ENCODE measurements at regions not wholly inside any gene's neighbourhood (a gene's known extent, or its start where the extent isn't known, plus 50 kb on each side); places are given as distances from the start of the nearest gene placed in this dataset.

DNA sequence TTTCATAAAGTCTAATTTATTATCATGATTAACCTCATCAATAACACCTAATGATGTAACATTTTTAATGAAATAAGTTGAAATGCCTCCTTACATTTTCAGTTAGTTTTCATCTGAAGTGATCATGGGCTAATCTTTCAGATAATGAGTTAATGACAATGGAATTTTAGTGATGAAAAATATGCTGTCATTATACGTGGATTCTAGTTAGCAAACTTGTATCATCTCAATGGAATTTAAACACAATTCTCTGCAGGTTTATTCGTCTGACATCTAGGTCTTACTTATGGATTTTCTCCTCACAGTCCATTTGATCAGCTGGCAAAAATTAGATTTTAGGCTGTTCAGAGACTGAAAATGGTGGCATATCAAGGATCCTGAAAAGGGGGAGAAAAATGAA is 885.0 kb downstream of the SLC4A3 start:
- no peak overlapping the region for H3K27ac ChIP-seq (ENCODE audit: low read depth, low read length, poor library complexity, severe bottlenecking)

DNA sequence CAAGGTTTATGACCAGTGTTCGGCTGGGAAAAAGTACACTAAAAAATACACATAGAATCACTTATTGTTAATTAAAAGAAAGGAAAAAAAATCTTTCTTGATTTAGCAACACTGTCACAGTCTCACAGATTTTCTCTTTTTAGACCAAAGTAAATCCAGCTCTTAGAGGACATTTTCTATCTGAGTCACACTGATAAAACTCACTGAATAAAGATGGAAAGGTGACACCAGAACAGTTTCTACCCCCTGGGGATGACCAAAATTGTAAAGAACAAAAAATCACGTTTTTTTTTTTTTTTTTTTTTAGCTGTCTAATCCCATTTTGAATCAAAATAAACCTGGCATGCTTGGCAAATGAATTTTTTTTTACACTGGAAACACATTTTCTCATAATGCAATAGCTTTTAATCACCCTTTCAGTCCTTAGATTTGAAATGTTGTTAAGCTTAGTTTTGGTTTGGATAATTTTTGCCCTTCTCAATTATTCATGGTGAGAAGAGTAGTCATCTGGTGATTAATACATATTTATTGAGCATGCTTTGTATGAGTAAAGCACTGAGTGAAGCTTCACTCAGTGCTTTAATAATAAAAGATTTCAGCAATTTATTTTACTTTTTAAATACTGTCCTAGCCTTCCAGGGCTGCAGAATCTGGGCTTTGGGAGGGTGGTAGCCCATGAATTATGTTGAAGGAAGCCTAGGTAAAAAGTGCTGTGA is 886.3 kb downstream of the SLC4A3 start:
- Histone ChIP-seq H3K36me3 (ENCODE audit: insufficient read depth, low read length) (no peaks in the 10 kb centered on the region), H3K9me3 (ENCODE audit: low read length) (no peaks in the 10 kb centered on the region), H3K4me2 (ENCODE audit: low read length) (no peak overlapping the region), H3K4me1 (ENCODE audit: insufficient read depth, low read length, severe bottlenecking) (no peaks in the 10 kb centered on the region), H4K20me1 (ENCODE audit: insufficient read depth, low read length) (no peaks in the 10 kb centered on the region), H3K4me3 (ENCODE audit: low read depth, low read length, poor library complexity, severe bottlenecking) (no peak overlapping the region), H3F3A (ENCODE audit: insufficient read depth, low read length) (no peaks in the 10 kb centered on the region), H3K27me3 (ENCODE audit: insufficient read depth, low read length) (no peaks in the 10 kb centered on the region), H3K9ac (ENCODE audit: low read length) (no peak overlapping the region), H3K9me2 (ENCODE audit: low read depth, low read length) (no peaks in the 10 kb centered on the region), H3K79me2 (ENCODE audit: insufficient read depth, low read length) (no peaks in the 10 kb centered on the region), H2AFZ (ENCODE audit: low read length) (no peak overlapping the region), H3K27ac (ENCODE audit: low read depth, low read length, poor library complexity, severe bottlenecking) (no peak overlapping the region)
- TF ChIP-seq, protein P1, sequence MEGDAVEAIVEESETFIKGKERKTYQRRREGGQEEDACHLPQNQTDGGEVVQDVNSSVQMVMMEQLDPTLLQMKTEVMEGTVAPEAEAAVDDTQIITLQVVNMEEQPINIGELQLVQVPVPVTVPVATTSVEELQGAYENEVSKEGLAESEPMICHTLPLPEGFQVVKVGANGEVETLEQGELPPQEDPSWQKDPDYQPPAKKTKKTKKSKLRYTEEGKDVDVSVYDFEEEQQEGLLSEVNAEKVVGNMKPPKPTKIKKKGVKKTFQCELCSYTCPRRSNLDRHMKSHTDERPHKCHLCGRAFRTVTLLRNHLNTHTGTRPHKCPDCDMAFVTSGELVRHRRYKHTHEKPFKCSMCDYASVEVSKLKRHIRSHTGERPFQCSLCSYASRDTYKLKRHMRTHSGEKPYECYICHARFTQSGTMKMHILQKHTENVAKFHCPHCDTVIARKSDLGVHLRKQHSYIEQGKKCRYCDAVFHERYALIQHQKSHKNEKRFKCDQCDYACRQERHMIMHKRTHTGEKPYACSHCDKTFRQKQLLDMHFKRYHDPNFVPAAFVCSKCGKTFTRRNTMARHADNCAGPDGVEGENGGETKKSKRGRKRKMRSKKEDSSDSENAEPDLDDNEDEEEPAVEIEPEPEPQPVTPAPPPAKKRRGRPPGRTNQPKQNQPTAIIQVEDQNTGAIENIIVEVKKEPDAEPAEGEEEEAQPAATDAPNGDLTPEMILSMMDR (IDR thresholded peaks at IDR 0.05; ENCODE audit: low read length), result no peak
- TF ChIP-seq EZH2 (IDR thresholded peaks at IDR 0.05; ENCODE audit: borderline replicate concordance, low read length), result no peak

More for the DNA sequence above, 885.0 kb downstream of the SLC4A3 start:
- Histone ChIP-seq H2AFZ (ENCODE audit: low read length) (no peak overlapping the region), H3K9me2 (ENCODE audit: low read depth, low read length) (no peaks in the 10 kb centered on the region), H3K9ac (ENCODE audit: low read length) (no peak overlapping the region), H3K27me3 (ENCODE audit: insufficient read depth, low read length) (no peaks in the 10 kb centered on the region), H3K4me3 (ENCODE audit: low read depth, low read length, poor library complexity, severe bottlenecking) (no peak overlapping the region), H3F3A (ENCODE audit: insufficient read depth, low read length) (no peaks in the 10 kb centered on the region), H3K4me1 (ENCODE audit: insufficient read depth, low read length, severe bottlenecking) (no peaks in the 10 kb centered on the region), H3K79me2 (ENCODE audit: insufficient read depth, low read length) (no peaks in the 10 kb centered on the region), H3K9me3 (ENCODE audit: low read length) (no peaks in the 10 kb centered on the region), H3K36me3 (ENCODE audit: insufficient read depth, low read length) (no peaks in the 10 kb centered on the region), H3K4me2 (ENCODE audit: low read length) (no peak overlapping the region), H4K20me1 (ENCODE audit: insufficient read depth, low read length) (no peaks in the 10 kb centered on the region)
- TF ChIP-seq, protein P1 (IDR thresholded peaks at IDR 0.05; ENCODE audit: low read length), result no peak
- TF ChIP-seq EZH2 (IDR thresholded peaks at IDR 0.05; ENCODE audit: borderline replicate concordance, low read length), result no peak

DNA sequence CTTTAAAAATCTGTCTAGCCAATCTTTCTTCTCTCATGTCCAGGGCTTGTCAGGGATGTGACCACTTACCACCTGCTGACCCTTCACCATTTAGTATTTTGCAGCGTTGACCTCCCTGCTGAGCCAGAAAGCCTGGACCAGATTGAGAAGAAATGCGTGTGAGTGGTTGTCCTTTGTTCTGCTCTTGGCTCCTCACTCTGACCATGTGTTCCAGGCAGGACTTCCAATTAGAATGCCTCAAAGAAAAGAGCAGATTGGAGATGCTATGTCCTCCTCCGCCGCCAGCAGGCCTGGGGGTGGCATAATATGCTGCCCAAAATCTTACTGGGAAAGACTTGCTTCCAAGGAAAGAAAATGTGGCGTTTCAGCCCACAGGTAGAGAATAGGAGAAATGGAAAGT is 894.1 kb downstream of the SLC4A3 start:
- TF ChIP-seq EZH2 (IDR thresholded peaks at IDR 0.05; ENCODE audit: borderline replicate concordance, low read length), result no peak
- TF ChIP-seq, protein P1 (IDR thresholded peaks at IDR 0.05; ENCODE audit: low read length), result no peak
- Histone ChIP-seq H3F3A (ENCODE audit: insufficient read depth, low read length) (no peaks in the 10 kb centered on the region), H3K9me2 (ENCODE audit: low read depth, low read length) (no peaks in the 10 kb centered on the region), H3K4me2 (ENCODE audit: low read length) (no peak overlapping the region), H3K27me3 (ENCODE audit: insufficient read depth, low read length) (no peaks in the 10 kb centered on the region), H4K20me1 (ENCODE audit: insufficient read depth, low read length) (no peaks in the 10 kb centered on the region), H3K27ac (ENCODE audit: low read depth, low read length, poor library complexity, severe bottlenecking) (no peak overlapping the region), H2AFZ (ENCODE audit: low read length) (no peak overlapping the region), H3K79me2 (ENCODE audit: insufficient read depth, low read length) (no peaks in the 10 kb centered on the region), H3K4me1 (ENCODE audit: insufficient read depth, low read length, severe bottlenecking) (no peaks in the 10 kb centered on the region), H3K4me3 (ENCODE audit: low read depth, low read length, poor library complexity, severe bottlenecking) (no peak overlapping the region), H3K9me3 (ENCODE audit: low read length) (no peaks in the 10 kb centered on the region), H3K9ac (ENCODE audit: low read length) (no peak overlapping the region), H3K36me3 (ENCODE audit: insufficient read depth, low read length) (no peaks in the 10 kb centered on the region)

All from OCI-LY1 (cell line).